IMR-90 (cell line): ENCODE measurements at regions not wholly inside any gene's neighbourhood (a gene's known extent, or its start where the extent isn't known, plus 50 kb on each side); places are given as distances from the start of the nearest gene placed in this dataset.
A peak's percentile ranks its signal among the peaks of the same experiment; 100 is the strongest.

ENCODE experiments used
- ATAC-seq: fragments of 200-7000 bp; cut with Tn5 transposase; 2 replicates; pipeline ENCODE4 v1.9.1; 2020; ENCODE audit warnings: low read depth, mild to moderate bottlenecking, moderate library complexity
- BruUV-seq: library from RNA; stranded (reverse); fragments of 400-500 nt; replicated peaks from 2 replicates; lab custom pipeline; 2021; lab: Mats Ljungman, UMichigan
- CTCF ChIA-PET: fragments of 300-600 bp; formaldehyde crosslinking; extraction: SDS; loops from one replicate; lab custom pipeline; 2021; ENCODE audit warnings: antibody characterized with exemption; lab: Yijun Ruan, JAX
- POLR2A ChIA-PET: fragments of 300-600 bp; sonication (Branson Sonifier 250); formaldehyde crosslinking; loops from one replicate; lab custom pipeline; 2022; ENCODE audit warnings: antibody characterized with exemption; ENCODE audit not compliant: unreplicated experiment; lab: Charles Lee
- DNase-seq: peaks from one replicate; pipeline ENCODE4 v3.0.0; 2013
- H2AFZ ChIP-seq: replicated peaks from 2 replicates; pipeline ENCODE3; 2013; ENCODE audit warnings: low read length, mild to moderate bottlenecking; ENCODE audit not compliant: poor library complexity
- H2AK5ac ChIP-seq: 2 replicates; pipeline ENCODE4 v1.6.1; 2013; ENCODE audit warnings: low read depth, low read length, inconsistent platforms
- H2AK9ac ChIP-seq: replicated peaks from 2 replicates; pipeline ENCODE3; 2013; ENCODE audit warnings: mild to moderate bottlenecking, low read depth, low read length, moderate library complexity; ENCODE audit not compliant: poor library complexity
- H2BK120ac ChIP-seq: 2 replicates; pipeline ENCODE4 v1.6.1; 2013; ENCODE audit warnings: low read depth, low read length, inconsistent platforms
- H2BK15ac ChIP-seq: 3 replicates; pipeline ENCODE4 v1.6.1; 2013; ENCODE audit warnings: low read depth, low read length, inconsistent platforms
- H2BK20ac ChIP-seq: 2 replicates; pipeline ENCODE4 v1.6.1; 2013; ENCODE audit warnings: low read depth, mild to moderate bottlenecking, inconsistent platforms, low read length, moderate library complexity
- H2BK5ac ChIP-seq: 2 replicates; pipeline ENCODE4 v1.6.1; 2013; ENCODE audit warnings: mild to moderate bottlenecking, low read depth, low read length, inconsistent platforms; ENCODE audit not compliant: poor library complexity, severe bottlenecking
- H3K14ac ChIP-seq: replicated peaks from 2 replicates; pipeline ENCODE4 v1.6.1; 2013; ENCODE audit warnings: low read depth, low read length, inconsistent platforms
- H3K18ac ChIP-seq: 2 replicates; pipeline ENCODE4 v1.6.1; 2013; ENCODE audit warnings: low read depth, low read length, control low read depth
- H3K23ac ChIP-seq: 2 replicates; pipeline ENCODE4 v1.6.1; 2013; ENCODE audit warnings: low read depth, low read length, inconsistent platforms
- H3K27ac ChIP-seq: 2 replicates; pipeline ENCODE4 v1.5.1; 2013; ENCODE audit warnings: mild to moderate bottlenecking, control low read depth, low read length; ENCODE audit not compliant: insufficient read depth
- H3K27me3 ChIP-seq: 2 replicates; pipeline ENCODE4 v1.6.1; 2013; ENCODE audit warnings: low read length; ENCODE audit not compliant: control insufficient read depth, insufficient read depth
- H3K36me3 ChIP-seq: 2 replicates; pipeline ENCODE4 v1.6.1; 2013; ENCODE audit warnings: low read length, mixed read lengths; ENCODE audit not compliant: control insufficient read depth, insufficient read depth
- H3K4ac ChIP-seq: 2 replicates; pipeline ENCODE4 v1.6.1; 2013; ENCODE audit warnings: low read depth, low read length, inconsistent platforms
- H3K4me1 ChIP-seq: 2 replicates; pipeline ENCODE4 v1.6.1; 2013; ENCODE audit warnings: low read length, mixed read lengths; ENCODE audit not compliant: control insufficient read depth, insufficient read depth
- H3K4me2 ChIP-seq: 2 replicates; pipeline ENCODE4 v1.6.1; 2013; ENCODE audit warnings: low read depth, mild to moderate bottlenecking, control low read depth, low read length, moderate library complexity
- H3K4me3 ChIP-seq: 2 replicates; pipeline ENCODE4 v1.5.1; 2013; ENCODE audit warnings: low read depth, mild to moderate bottlenecking, control low read depth, low read length, moderate library complexity; ENCODE audit not compliant: insufficient read depth
- H3K56ac ChIP-seq: 2 replicates; pipeline ENCODE4 v1.6.1; 2013; ENCODE audit warnings: low read length, inconsistent platforms; ENCODE audit not compliant: insufficient read depth; ENCODE audit errors: extremely low read depth
- H3K79me1 ChIP-seq, 2 experiments: 2 replicates each; pipeline ENCODE4 v1.6.1; 2013; ENCODE audit warnings: low read length in 2 of 2, inconsistent platforms in 1 of 2, low read depth in 1 of 2
- H3K9ac ChIP-seq: 2 replicates; pipeline ENCODE4 v1.6.1; 2013; ENCODE audit warnings: low read depth, low read length, control low read depth
- H3K9me1 ChIP-seq: 2 replicates; pipeline ENCODE4 v1.6.1; 2013; ENCODE audit warnings: low read length, inconsistent platforms; ENCODE audit not compliant: insufficient read depth
- H3K9me3 ChIP-seq: 2 replicates; pipeline ENCODE4 v1.6.1; 2013; ENCODE audit warnings: low read length; ENCODE audit not compliant: control insufficient read depth, insufficient read depth
- H4K20me1 ChIP-seq: 2 replicates; pipeline ENCODE4 v1.6.1; 2013; ENCODE audit warnings: low read length, inconsistent platforms; ENCODE audit not compliant: insufficient read depth
- H4K5ac ChIP-seq: 2 replicates; pipeline ENCODE4 v1.6.1; 2013; ENCODE audit warnings: mild to moderate bottlenecking, low read depth, low read length, control low read depth
- H4K8ac ChIP-seq, 2 experiments: 2 replicates each; pipeline ENCODE4 v1.6.1; 2013; ENCODE audit warnings: low read depth in 2 of 2, low read length in 2 of 2, control low read depth in 1 of 2, inconsistent platforms in 1 of 2
- H4K91ac ChIP-seq: 2 replicates; pipeline ENCODE4 v1.6.1; 2013; ENCODE audit warnings: low read depth, low read length, inconsistent platforms; ENCODE audit not compliant: insufficient read depth
- BHLHE40 ChIP-seq: fragments of 150-350 bp; IDR thresholded peaks from 2 replicates; pipeline ENCODE4 v1.6.1; 2016; ENCODE audit warnings: mild to moderate bottlenecking, low read depth, low read length
- CEBPB ChIP-seq: IDR thresholded peaks from 2 replicates; pipeline ENCODE4 v1.6.1; 2012; ENCODE audit warnings: low read depth, low read length, improper control_type of control experiment
- CHD1 ChIP-seq: IDR thresholded peaks from 2 replicates; pipeline ENCODE4 v1.6.1; 2012; ENCODE audit warnings: low read depth, low read length, improper control_type of control experiment
- FOS ChIP-seq: fragments of 150-350 bp; IDR thresholded peaks from 2 replicates; pipeline ENCODE4 v1.6.1; 2016; ENCODE audit warnings: low read depth, low read length
- MAFK ChIP-seq: IDR thresholded peaks from 2 replicates; pipeline ENCODE4 v1.6.1; 2012; ENCODE audit warnings: low read depth, low read length, improper control_type of control experiment
- MAZ ChIP-seq: IDR thresholded peaks from 2 replicates; pipeline ENCODE4 v1.6.1; 2012; ENCODE audit warnings: low read depth, mild to moderate bottlenecking, low read length, improper control_type of control experiment, moderate library complexity, borderline replicate concordance
- MXI1 ChIP-seq: IDR thresholded peaks from 2 replicates; pipeline ENCODE4 v1.6.1; 2012; ENCODE audit warnings: low read depth, mild to moderate bottlenecking, low read length, moderate library complexity, borderline replicate concordance
- NFE2L2 ChIP-seq: fragments of 150-350 bp; IDR thresholded peaks from 2 replicates; pipeline ENCODE4 v1.6.1; 2016; ENCODE audit warnings: low read depth, mild to moderate bottlenecking, low read length
- POLR2A ChIP-seq: IDR thresholded peaks from 2 replicates; pipeline ENCODE4 v1.6.1; 2012; ENCODE audit warnings: mild to moderate bottlenecking, low read depth, low read length
- RAD21 ChIP-seq: IDR thresholded peaks from 2 replicates; pipeline ENCODE4 v1.6.1; 2012; ENCODE audit warnings: low read length, improper control_type of control experiment
- RCOR1 ChIP-seq: IDR thresholded peaks from 2 replicates; pipeline ENCODE4 v1.6.1; 2012; ENCODE audit warnings: mild to moderate bottlenecking, low read length, improper control_type of control experiment; ENCODE audit not compliant: insufficient replicate concordance
- RFX5 ChIP-seq: IDR thresholded peaks from 2 replicates; pipeline ENCODE4 v1.8.0; 2012; ENCODE audit warnings: low read depth, mild to moderate bottlenecking, low read length, moderate library complexity
- SMC3 ChIP-seq: fragments of 150-350 bp; IDR thresholded peaks from 2 replicates; pipeline ENCODE4 v1.6.1; 2016; ENCODE audit warnings: low read depth, mild to moderate bottlenecking, antibody characterized with exemption, low read length, moderate library complexity
- WGBS, 2 experiments: methylation state at CpG; one replicate each; pipeline versions ENCODE4 v1.1.5 to v1.1.7; 2013; ENCODE audit warnings: missing lambda C conversion rate in 2 of 2; ENCODE audit not compliant: insufficient read length in 1 of 2; ENCODE audit errors: extremely low coverage in 2 of 2; 5-methylcytosine and 5-hydroxymethylcytosine counted together
- dilution Hi-C: fragments of 300-500 bp; cut with HindIII; formaldehyde crosslinking; loops from one replicate; pipeline ENCODE4 v1.14.3; 2018; ENCODE audit warnings: low sequenced_read_pairs; ENCODE audit not compliant: unreplicated experiment
- in situ Hi-C: fragments of 300-500 bp; cut with MboI; formaldehyde crosslinking; loops from 3 replicates; pipeline ENCODE4 v1.14.3; 2019; ENCODE audit warnings: low sequenced_read_pairs, inconsistent platforms, mixed read lengths
- intact Hi-C: fragments of 100-400 bp; cut with micrococcal nuclease; formaldehyde crosslinking; loops from 2 replicates; pipeline ENCODE4 v1.10.0; 2022
- TF ChIP-seq, protein P1 (sequence below): fragments of 150-350 bp; IDR thresholded peaks from 2 replicates; pipeline ENCODE4 v1.6.1; 2016; ENCODE audit warnings: low read depth, mild to moderate bottlenecking, low read length, moderate library complexity, borderline replicate concordance
- TF ChIP-seq, protein P2 (sequence below): fragments of 150-350 bp; IDR thresholded peaks from 2 replicates; pipeline ENCODE4 v1.6.1; 2017; ENCODE audit warnings: mild to moderate bottlenecking, antibody characterized with exemption, low read length, low read depth
- TF ChIP-seq, protein P3 (sequence below): conservative IDR thresholded peaks from 2 replicates; pipeline ENCODE4 v1.5.1; 2012; ENCODE audit warnings: mild to moderate bottlenecking, low read depth, low read length, improper control_type of control experiment

DNA sequence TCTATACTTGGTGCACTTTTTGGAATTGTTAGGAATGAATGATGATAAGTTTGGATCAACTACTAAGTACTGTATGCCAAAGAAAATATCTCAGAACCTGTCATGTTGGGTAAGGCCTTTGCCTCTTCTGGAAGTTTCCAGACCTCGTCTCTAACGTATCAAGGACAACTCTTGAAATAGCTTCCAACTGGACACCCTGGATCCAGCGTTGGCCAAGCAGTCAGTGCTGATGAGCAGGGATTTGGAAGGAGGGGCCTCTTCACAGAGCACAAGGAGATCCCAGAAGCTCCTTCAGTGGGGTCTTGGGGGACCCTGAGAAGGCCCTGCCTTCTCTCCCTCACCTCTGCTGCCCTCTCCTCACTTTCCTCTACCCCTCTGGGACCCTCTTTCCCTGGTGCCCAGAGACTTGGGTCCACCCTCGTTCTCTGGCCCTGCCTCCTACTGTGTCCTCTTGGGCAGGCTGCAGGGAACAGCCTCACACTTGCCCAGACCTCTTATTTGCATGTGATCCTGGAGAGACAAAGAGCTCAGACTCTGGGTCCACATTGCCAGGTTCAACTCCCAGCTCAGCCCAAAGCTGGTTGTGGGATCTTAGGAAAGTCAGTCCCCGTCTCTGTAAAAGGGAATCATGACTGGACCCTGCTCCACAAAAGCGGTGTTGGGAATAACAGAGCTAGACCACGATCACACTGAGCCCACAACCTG lies 145.8 kb downstream of the COL6A3 start:
- no peak overlapping the region for H3K9ac ChIP-seq
- WGBS, 2 experiments, result no CpG with 5 or more reads among the region's 7 CpGs
- H3K18ac ChIP-seq, result peak overlapping the region; percentile 74
- peak overlapping the region; percentile 36 to 92; a peak in 3 of 4 replicates for H4K8ac ChIP-seq
- H3K4me2 ChIP-seq, result no peak overlapping the region
- no peaks in the 10 kb centered on the region for H3K36me3 ChIP-seq
- H3K27ac ChIP-seq, result peak overlapping the region; percentile 7; the same call in 1 of the 2 replicates
- H3K14ac ChIP-seq, result peak overlapping the region; percentile 86; the same call in 1 of the 2 replicates
- peak overlapping the region; percentile 33 for H2AK9ac ChIP-seq
- H3K27me3 ChIP-seq, result no peaks in the 10 kb centered on the region
- H4K20me1 ChIP-seq, result no peaks in the 10 kb centered on the region
- peak overlapping the region; percentile 94 for H2AK5ac ChIP-seq
- peak overlapping the region; percentile 89 for H2BK120ac ChIP-seq
- CTCF ChIA-PET, result no interaction called here
- DNase-seq, result no peak
- H4K5ac ChIP-seq, result peak overlapping the region; percentile 88
- H3K9me1 ChIP-seq, result peaks cover 13% of the 10 kb centered on the region
- peak overlapping the region; percentile 80 for H3K4ac ChIP-seq
- intact Hi-C loops (no loop called here), dilution Hi-C loops (no loop called here), in situ Hi-C loops (no loop called here)
- peaks cover 0 to 8% of the 10 kb centered on the region in 2 experiments; a peak in 1 of 4 replicates for H3K79me1 ChIP-seq
- H3K56ac ChIP-seq, result no peak overlapping the region
- no peak overlapping the region for H3K4me3 ChIP-seq
- H3K23ac ChIP-seq, result no peak overlapping the region
- H2BK5ac ChIP-seq, result peak overlapping the region; percentile 9
- POLR2A ChIA-PET, result no interaction called here
- peak overlapping the region; percentile 86 for H2BK20ac ChIP-seq
- BruUV-seq, result no TSS peak
- peak overlapping the region; percentile 94; the same call in 2 of the 3 replicates for H2BK15ac ChIP-seq
- H2AFZ ChIP-seq, result peak overlapping the region; percentile 16
- peaks cover 26% of the 10 kb centered on the region for H3K4me1 ChIP-seq
- TF ChIP-seq RCOR1, result no peak
- no peak for TF ChIP-seq POLR2A
- TF ChIP-seq SMC3, result no peak
- TF ChIP-seq CEBPB, result no peak
- TF ChIP-seq, protein P1, sequence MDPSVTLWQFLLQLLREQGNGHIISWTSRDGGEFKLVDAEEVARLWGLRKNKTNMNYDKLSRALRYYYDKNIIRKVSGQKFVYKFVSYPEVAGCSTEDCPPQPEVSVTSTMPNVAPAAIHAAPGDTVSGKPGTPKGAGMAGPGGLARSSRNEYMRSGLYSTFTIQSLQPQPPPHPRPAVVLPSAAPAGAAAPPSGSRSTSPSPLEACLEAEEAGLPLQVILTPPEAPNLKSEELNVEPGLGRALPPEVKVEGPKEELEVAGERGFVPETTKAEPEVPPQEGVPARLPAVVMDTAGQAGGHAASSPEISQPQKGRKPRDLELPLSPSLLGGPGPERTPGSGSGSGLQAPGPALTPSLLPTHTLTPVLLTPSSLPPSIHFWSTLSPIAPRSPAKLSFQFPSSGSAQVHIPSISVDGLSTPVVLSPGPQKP, result no peak
- TF ChIP-seq NFE2L2, result no peak
- TF ChIP-seq RAD21, result no peak
- TF ChIP-seq MAFK, result no peak
- TF ChIP-seq FOS, result no peak
- TF ChIP-seq, protein P2, sequence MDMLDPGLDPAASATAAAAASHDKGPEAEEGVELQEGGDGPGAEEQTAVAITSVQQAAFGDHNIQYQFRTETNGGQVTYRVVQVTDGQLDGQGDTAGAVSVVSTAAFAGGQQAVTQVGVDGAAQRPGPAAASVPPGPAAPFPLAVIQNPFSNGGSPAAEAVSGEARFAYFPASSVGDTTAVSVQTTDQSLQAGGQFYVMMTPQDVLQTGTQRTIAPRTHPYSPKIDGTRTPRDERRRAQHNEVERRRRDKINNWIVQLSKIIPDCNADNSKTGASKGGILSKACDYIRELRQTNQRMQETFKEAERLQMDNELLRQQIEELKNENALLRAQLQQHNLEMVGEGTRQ, result no peak
- no peak for TF ChIP-seq RFX5
- no peak for TF ChIP-seq MXI1
- TF ChIP-seq, protein P3, sequence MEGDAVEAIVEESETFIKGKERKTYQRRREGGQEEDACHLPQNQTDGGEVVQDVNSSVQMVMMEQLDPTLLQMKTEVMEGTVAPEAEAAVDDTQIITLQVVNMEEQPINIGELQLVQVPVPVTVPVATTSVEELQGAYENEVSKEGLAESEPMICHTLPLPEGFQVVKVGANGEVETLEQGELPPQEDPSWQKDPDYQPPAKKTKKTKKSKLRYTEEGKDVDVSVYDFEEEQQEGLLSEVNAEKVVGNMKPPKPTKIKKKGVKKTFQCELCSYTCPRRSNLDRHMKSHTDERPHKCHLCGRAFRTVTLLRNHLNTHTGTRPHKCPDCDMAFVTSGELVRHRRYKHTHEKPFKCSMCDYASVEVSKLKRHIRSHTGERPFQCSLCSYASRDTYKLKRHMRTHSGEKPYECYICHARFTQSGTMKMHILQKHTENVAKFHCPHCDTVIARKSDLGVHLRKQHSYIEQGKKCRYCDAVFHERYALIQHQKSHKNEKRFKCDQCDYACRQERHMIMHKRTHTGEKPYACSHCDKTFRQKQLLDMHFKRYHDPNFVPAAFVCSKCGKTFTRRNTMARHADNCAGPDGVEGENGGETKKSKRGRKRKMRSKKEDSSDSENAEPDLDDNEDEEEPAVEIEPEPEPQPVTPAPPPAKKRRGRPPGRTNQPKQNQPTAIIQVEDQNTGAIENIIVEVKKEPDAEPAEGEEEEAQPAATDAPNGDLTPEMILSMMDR, result no peak
- no peak for TF ChIP-seq MAZ
- no peak for TF ChIP-seq BHLHE40
- TF ChIP-seq CHD1, result no peak
- no peaks in the 10 kb centered on the region for H3K9me3 ChIP-seq
- peak overlapping the region; percentile 87 for H4K91ac ChIP-seq
- no peak for ATAC-seq
